OCI-LY3 (cell line): ENCODE measurements at regions not wholly inside any gene's neighbourhood (a gene's known extent, or its start where the extent isn't known, plus 50 kb on each side); places are given as distances from the start of the nearest gene placed in this dataset.

ENCODE experiments used
- H2AFZ ChIP-seq: fragments of 200-600, 300-600 bp; shearing (Covaris generic); 2 replicates; pipeline ENCODE4 v1.6.0; 2014; ENCODE audit warnings: antibody characterized with exemption, low read depth, low read length
- H3K27ac ChIP-seq: fragments of 200-600, 300-600 bp; sonication (generic); 2 replicates; pipeline ENCODE4 v1.5.1; 2014; ENCODE audit warnings: mild to moderate bottlenecking, low read length, moderate library complexity, mixed read lengths
- H3K27me3 ChIP-seq: fragments of 200-600, 300-600 bp; sonication (generic); 2 replicates; pipeline ENCODE4 v1.6.1; 2014; ENCODE audit warnings: low read depth, low read length, mixed read lengths
- H3K36me3 ChIP-seq: fragments of 200-600, 300-600 bp; sonication (generic); replicated peaks from 2 replicates; pipeline ENCODE3; 2014; ENCODE audit warnings: low read depth, low read length, mixed read lengths
- H3K4me1 ChIP-seq: fragments of 300-600, 200-600 bp; sonication (generic); 2 replicates; pipeline ENCODE4 v1.6.1; 2014; ENCODE audit warnings: low read length, mixed read lengths
- H3K4me2 ChIP-seq: fragments of 200-600, 300-600 bp; sonication (generic); 2 replicates; pipeline ENCODE4 v1.6.1; 2014; ENCODE audit warnings: low read length, mixed read lengths
- H3K4me3 ChIP-seq: fragments of 300-600, 200-600 bp; sonication (generic); 2 replicates; pipeline ENCODE4 v1.5.1; 2014; ENCODE audit warnings: antibody characterized with exemption, mild to moderate bottlenecking, low read length, moderate library complexity
- H3K79me2 ChIP-seq: fragments of 300-600, 200-600 bp; shearing (Covaris generic); 2 replicates; pipeline ENCODE4 v1.6.1; 2014; ENCODE audit warnings: mild to moderate bottlenecking, low read length, mixed read lengths
- H3K9ac ChIP-seq: fragments of 300-600, 200-600 bp; shearing (Covaris generic); 2 replicates; pipeline ENCODE4 v1.6.0; 2014; ENCODE audit warnings: mild to moderate bottlenecking, low read length, moderate library complexity
- H3K9me3 ChIP-seq: fragments of 200-600, 300-600 bp; shearing (Covaris generic); 2 replicates; pipeline ENCODE4 v1.6.1; 2014; ENCODE audit warnings: low read length, mixed read lengths; ENCODE audit not compliant: insufficient read depth
- H4K20me1 ChIP-seq: fragments of 200-600, 300-600 bp; sonication (generic); 2 replicates; pipeline ENCODE4 v1.6.1; 2016; ENCODE audit warnings: low read length, mixed read lengths; ENCODE audit not compliant: insufficient read depth
- EZH2phosphoT487 ChIP-seq: fragments of 200-600 bp; shearing (Covaris generic); IDR thresholded peaks from 2 replicates; pipeline ENCODE4 v1.6.1; 2018; ENCODE audit warnings: antibody characterized with exemption, mixed run types, low read depth
- TF ChIP-seq, protein P1 (sequence below): fragments of 200-600, 300-600 bp; sonication (generic); IDR thresholded peaks from 2 replicates; pipeline ENCODE4 v1.5.1; 2014; ENCODE audit warnings: antibody characterized with exemption, low read length, low read depth

DNA sequence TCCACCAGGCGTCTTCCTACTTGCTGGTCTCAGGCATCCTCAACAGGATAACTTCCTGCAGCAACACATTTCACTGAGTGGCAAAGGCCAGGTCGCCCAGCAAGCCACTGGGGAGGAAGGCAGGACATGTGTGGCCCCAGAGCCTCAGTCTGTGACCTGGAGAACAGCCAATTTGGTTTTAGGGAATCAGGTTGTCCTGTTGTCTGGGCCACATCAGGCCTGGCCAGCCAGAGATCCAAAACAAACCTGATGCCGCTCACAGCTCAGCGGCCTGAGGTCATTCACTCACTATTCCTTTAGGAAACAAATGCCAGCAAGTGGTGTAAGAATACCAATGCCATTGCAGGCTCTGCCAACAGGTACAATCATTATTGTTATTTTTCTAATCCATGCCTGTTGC, 210.7 kb downstream of the VAPA start:
- H3K79me2 ChIP-seq = no peaks in the 10 kb centered on the region
- no peak overlapping the region for H2AFZ ChIP-seq
- H3K27ac ChIP-seq = no peak overlapping the region
- peaks cover 3% of the 10 kb centered on the region; the same call in 1 of the 2 replicates for H3K27me3 ChIP-seq
- H3K36me3 ChIP-seq = no peaks in the 10 kb centered on the region
- no peaks in the 10 kb centered on the region for H3K4me1 ChIP-seq
- TF ChIP-seq EZH2phosphoT487 = no peak
- TF ChIP-seq, protein P1, sequence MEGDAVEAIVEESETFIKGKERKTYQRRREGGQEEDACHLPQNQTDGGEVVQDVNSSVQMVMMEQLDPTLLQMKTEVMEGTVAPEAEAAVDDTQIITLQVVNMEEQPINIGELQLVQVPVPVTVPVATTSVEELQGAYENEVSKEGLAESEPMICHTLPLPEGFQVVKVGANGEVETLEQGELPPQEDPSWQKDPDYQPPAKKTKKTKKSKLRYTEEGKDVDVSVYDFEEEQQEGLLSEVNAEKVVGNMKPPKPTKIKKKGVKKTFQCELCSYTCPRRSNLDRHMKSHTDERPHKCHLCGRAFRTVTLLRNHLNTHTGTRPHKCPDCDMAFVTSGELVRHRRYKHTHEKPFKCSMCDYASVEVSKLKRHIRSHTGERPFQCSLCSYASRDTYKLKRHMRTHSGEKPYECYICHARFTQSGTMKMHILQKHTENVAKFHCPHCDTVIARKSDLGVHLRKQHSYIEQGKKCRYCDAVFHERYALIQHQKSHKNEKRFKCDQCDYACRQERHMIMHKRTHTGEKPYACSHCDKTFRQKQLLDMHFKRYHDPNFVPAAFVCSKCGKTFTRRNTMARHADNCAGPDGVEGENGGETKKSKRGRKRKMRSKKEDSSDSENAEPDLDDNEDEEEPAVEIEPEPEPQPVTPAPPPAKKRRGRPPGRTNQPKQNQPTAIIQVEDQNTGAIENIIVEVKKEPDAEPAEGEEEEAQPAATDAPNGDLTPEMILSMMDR = no peak
- H3K9ac ChIP-seq = no peak overlapping the region
- H3K9me3 ChIP-seq = no peaks in the 10 kb centered on the region
- no peak overlapping the region for H3K4me2 ChIP-seq
- H4K20me1 ChIP-seq = no peaks in the 10 kb centered on the region
- H3K4me3 ChIP-seq = no peak overlapping the region

DNA sequence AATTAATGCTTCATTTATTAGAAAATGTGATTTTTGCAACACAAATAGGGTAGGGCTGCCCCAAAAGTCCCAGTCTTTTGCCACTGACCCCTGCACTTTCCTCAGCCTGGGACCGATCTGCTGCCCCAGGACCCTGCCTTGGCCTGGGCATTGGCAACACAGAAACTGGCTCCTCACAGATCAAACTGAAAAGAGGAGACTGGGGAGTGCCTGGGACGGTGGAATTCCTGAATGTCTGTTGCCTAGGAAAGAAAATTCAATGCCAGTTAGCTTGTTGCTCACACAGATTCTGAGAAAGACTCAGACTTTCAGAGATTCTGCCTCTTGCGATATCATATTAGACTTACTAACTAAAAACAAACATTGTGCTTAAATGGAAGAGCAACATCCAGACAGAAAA, 211.2 kb downstream of the VAPA start:
- TF ChIP-seq EZH2phosphoT487 = no peak
- TF ChIP-seq, protein P1 = no peak
- no peak overlapping the region for H2AFZ ChIP-seq

DNA sequence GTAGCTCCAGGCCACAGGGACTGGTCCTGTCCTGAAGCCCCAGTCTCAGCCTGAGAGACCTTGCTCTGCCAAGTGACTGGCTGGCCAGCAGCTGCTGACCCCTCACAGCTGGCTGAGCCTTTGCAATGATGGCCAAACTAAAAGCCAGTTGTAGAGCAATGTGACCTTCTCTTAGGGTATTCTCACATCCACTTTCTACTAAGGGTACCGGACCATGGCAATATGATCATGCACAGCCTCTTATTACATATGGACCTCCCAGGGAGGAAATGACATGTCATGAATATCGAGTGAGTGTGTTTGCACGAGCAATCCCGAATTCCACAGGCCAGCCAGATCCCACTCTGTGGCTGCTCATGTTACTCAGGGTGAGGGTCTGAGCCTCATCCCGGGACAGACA, 213.9 kb downstream of the VAPA start:
- no peak overlapping the region for H3K4me2 ChIP-seq
- no peaks in the 10 kb centered on the region for H3K9me3 ChIP-seq
- H3K27me3 ChIP-seq = peaks cover 3% of the 10 kb centered on the region; the same call in 1 of the 2 replicates
- no peaks in the 10 kb centered on the region for H3K4me1 ChIP-seq
- no peak overlapping the region for H3K9ac ChIP-seq
- H3K27ac ChIP-seq = no peak overlapping the region
- H4K20me1 ChIP-seq = no peaks in the 10 kb centered on the region
- no peaks in the 10 kb centered on the region for H3K36me3 ChIP-seq
- no peak for TF ChIP-seq EZH2phosphoT487
- TF ChIP-seq, protein P1 = no peak
- no peak overlapping the region for H3K4me3 ChIP-seq
- H2AFZ ChIP-seq = no peak overlapping the region
- no peaks in the 10 kb centered on the region for H3K79me2 ChIP-seq

More for the DNA sequence above, 211.2 kb downstream of the VAPA start:
- Histone ChIP-seq H3K36me3 (no peaks in the 10 kb centered on the region), H3K4me2 (no peak overlapping the region), H3K27ac (no peak overlapping the region), H3K27me3 (peaks cover 3% of the 10 kb centered on the region; the same call in 1 of the 2 replicates), H3K9me3 (no peaks in the 10 kb centered on the region), H3K4me1 (no peaks in the 10 kb centered on the region), H3K79me2 (no peaks in the 10 kb centered on the region), H3K9ac (no peak overlapping the region), H3K4me3 (no peak overlapping the region), H4K20me1 (no peaks in the 10 kb centered on the region)

DNA sequence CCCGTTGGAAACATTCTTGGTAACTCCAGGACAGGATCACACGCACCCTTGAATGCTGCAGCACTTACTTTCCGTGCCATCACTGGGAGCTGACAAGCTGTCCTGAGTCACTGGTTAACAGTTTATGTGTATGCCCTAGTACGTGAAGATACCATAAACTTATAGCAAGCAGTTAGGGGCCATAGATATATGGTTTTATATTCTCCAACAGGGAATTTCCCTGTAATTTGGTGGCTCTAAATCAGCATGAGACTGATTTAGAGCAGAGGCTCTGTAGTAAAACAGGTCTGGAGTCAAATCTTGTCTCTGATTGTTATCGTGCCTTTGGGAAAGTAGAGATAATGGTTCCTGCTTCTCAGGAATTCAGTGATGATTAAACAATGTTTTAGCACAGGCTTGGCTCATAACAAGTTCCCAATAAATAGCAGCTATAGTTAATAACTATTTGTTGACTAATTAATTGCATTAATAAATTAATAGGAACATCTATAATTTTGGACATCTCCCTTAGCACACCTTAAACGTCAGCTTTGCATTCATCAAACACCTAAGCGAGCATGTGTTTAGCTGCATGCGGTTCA, 215.2 kb downstream of the VAPA start:
- Histone ChIP-seq H3K4me1 (no peaks in the 10 kb centered on the region), H2AFZ (no peak overlapping the region), H3K4me2 (no peak overlapping the region), H4K20me1 (no peaks in the 10 kb centered on the region), H3K9ac (no peak overlapping the region), H3K27me3 (peaks cover 3% of the 10 kb centered on the region; the same call in 1 of the 2 replicates), H3K27ac (no peak overlapping the region), H3K9me3 (no peaks in the 10 kb centered on the region), H3K79me2 (no peaks in the 10 kb centered on the region), H3K36me3 (no peaks in the 10 kb centered on the region), H3K4me3 (no peak overlapping the region)
- no peak for TF ChIP-seq EZH2phosphoT487
